Occipital lobe (tissue), 1 donor: ENCODE measurements at regions not wholly inside any gene's neighbourhood (a gene's known extent, or its start where the extent isn't known, plus 50 kb on each side); places are given as distances from the start of the nearest gene placed in this dataset.

Experiments used
- DNase-seq: peaks from one replicate; lab custom pipeline; 2025; lab: John Stamatoyannopoulos, UW

GRCh38 chrX:46305431-46305830 lies 239.8 kb downstream of the ZNF674 start:
- no peak for DNase-seq

DNA sequence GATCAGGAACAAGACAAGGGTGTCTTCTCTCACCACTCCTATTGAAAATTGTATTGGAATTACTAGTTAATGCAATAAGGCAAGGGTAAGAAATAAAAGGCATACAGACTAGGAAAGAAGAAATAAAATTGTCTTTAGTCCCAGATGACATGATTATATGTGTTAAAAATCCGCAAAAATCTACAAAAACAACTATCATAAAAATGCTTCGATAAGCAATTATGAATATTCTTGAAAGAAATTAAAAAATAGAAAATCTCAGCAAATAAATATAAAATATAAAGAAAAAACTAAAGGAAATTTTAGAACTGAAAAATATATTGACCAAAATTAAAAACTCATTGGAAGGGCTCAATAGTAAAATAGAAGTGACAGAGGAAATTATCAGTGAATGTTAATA lies 243.3 kb downstream of the ZNF674 start:
- no peak for DNase-seq

DNA sequence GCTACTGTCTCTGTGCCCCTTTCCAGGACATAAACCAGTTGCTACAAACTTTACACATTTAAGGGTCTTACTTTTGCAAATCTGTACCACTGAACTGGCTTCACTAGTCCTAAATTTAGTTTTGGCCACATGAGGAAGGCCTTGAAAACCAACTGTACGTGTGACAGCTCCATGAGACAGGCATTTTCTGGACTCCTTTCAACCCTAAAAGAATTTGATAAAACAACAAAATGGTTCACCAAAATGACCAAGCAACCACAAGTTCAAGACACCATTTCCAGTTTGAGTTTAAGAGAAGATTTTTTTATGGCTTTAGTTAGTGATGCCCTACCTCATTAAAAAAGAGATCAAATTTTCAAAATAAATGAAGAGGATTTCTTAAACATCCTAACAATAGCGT lies 246.4 kb downstream of the ZNF674 start:
- DNase-seq = no peak

DNA sequence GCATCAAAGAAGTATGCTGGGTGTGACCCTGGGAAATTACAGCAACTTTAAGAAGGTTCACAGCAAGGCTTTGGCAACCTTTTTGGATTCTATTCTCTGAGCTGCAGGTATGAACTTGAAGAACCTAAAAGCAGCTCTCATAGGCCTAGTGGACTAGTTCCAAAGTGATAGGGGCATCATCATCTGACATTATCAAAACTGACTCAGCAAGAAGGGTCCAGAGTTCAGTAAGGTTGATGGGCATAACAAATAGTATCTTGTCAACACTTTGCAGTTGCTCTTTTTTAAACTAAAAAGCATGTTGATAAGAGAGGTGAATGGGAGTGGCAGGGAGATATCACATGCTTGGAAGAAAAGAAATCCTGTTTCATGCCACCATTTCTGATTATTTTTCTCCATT lies 249.3 kb downstream of the ZNF674 start:
- DNase-seq = no peak

DNA sequence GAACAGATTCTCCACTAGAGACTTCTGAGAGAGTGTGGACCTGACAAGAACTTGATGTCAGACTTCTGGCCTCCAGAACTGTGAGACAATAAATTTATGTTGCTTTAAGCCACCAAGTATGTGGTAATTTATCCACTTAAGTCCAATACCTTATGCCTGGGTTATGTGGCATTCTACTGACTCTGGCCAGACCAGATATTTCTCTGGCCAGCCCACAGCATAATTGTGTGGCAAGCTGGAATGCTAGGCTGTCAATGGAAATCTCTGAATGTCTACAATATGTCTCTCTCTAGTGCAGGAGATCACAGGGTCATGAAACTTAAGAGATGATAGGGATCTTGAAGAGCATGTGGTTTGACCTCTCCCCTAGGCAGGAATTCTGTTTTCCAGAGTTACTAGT lies 251.0 kb downstream of the ZNF674 start:
- no peak for DNase-seq

GRCh38 chrX:46279925-46280313 lies 265.3 kb downstream of the ZNF674 start:
- no peak for DNase-seq

DNA sequence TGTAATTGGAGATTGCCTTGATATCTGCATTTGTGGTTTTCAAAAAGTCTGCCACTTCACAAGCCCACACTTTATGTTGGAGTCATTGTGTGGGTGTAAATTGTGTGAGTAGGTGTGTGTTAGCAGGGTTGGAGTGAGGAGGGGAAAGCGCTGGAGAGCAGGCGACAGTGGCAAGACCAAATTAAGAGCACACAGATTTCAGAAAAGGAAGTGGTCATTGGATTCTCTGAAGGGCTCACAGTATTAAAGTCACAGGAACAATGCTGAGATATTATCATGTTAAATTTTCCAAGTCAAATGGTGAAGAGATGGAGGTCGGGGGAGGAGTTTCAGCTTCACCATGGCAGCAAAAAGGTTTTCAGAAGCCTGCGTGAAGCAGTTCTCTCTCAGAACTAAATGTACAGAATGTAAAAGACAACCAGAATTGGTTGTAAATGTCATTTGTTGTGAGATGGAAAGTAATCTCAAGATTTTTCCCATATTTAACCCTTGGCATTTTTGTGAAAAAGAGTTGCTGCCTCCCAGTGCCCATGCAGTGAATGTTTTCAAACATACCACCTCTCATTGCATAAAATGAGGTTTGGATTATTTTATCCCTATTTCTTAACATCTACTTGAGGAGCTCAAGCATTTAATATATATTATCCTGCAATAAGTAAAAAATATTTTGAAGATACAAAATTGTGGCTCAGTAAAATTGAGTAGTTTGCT lies 265.9 kb downstream of the ZNF674 start:
- no peak for DNase-seq

DNA sequence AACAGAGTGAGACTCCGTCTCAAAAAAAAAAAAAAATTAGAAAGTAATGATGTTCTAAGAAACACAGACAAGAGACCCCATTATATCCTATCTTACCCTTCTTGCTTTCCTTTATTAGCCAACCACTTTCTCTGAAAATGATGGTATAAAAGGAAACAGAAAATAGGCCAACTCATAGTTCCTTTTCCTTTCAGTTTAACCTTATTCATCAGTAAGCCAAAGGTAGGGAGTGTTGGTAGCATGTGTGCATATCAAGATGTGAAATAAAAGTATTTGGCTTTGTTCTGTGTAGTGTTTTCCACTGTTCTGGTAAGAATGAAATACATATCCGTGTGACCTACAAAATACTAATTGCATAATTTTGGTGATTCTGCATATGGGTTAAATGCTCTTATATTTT lies 266.6 kb downstream of the ZNF674 start:
- DNase-seq = no peak

- DNase-seq = no peak
Measured at GRCh38 chrX:46268412-46268811, 276.8 kb downstream of the ZNF674 start.

GRCh38 chrX:46263494-46263893 lies 281.7 kb downstream of the ZNF674 start:
- no peak for DNase-seq

DNA sequence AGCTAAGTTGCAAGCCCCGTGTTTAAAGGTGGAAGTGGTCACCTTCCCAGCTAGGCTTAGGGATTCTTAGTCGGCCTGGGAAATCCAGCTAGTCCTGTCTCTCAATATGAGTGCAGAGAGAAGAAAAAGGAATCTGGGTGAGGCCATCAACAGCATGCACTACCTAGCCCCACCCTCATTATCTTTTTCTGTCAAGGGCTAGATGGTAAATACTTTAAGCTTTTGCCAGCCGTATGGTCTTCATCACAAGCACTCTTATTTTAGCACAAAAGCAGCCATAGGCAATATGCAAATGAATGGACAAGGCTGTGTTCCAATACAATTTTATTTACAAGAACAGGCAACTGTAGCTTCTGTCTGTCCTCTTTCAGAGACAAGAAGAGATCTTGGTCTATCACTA lies 282.9 kb downstream of the ZNF674 start:
- DNase-seq = no peak

DNA sequence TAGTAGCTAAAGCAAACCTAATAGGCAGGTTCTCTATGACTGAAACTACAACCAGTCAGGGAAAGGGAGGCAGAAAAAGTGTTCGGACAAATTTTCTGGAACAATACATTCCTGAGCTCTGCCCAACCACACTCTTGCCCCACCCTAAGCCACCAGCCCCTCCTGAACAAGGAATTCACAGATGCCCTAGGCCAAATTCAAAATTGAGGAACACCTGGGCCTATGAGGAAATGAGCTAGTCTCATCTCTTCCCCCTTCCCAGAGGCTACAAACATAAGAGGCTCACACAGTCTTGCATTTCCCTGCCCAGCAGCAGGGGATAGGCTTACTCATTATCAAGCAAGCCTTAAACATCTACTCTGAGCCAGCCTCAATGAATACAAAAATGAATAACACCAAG lies 284.7 kb downstream of the ZNF674 start:
- DNase-seq = no peak

GRCh38 chrX:46258356-46258755 lies 286.9 kb downstream of the ZNF674 start:
- no peak for DNase-seq

GRCh38 chrX:46257451-46257879 lies 287.8 kb downstream of the ZNF674 start:
- no peak for DNase-seq

DNA sequence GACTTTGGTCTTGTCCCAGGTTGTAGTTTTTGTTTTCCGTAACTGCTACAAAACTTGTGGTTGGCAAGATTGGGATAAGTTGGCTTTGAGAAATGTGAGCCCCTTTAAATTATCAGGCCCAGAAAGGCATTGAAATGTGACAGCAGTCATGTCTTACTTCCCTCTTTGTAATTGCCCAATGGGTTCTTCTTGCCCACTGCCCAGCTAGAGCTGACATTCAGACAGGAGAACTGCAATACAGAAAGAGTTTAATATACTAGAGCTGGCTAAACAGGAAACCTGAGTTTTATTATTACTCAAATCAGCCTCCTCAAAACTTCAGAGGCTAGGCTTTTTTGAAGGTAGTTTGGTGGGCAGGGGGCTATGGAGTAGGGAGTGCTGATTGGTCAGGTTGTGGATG lies 288.3 kb downstream of the ZNF674 start:
- no peak for DNase-seq

- no peak for DNase-seq
Measured at GRCh38 chrX:46255046-46255445, 290.2 kb downstream of the ZNF674 start.

DNA sequence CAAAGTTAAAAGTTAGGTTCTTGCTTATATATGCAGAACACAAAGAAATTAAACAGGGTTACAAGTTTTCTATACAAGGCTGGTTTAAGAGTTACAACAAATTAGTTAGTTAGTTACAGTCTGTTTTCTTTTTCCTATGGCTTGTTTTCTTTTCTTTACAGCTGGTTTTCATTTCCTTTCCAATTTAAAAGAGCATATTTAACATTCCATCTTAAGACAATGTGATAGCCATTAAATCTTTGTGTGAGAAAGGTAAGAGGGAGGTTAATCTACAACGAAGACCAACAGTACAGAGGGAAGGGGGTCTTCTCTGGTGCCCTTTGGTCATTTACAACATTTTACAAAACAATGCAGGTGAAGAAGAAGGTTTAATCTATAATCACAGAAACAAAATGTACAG lies 290.6 kb downstream of the ZNF674 start:
- no peak for DNase-seq

DNA sequence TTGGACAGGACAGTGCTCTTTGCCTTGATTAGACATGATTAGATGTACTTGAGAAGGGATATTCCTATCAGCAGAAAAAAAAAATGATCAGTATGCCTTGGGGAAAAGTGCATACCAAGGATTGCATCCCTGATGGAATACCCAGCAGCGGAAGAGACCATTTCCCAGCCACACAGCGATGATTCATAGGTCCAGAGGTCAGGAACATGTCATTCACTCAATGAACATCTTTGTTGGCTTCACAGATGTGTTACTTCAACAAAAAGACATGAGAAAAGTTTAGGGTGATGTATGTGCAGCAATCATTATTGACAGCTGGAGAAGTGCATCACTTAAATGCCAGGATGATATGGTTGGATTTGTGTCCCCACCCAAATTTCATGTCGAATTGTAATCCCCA lies 293.5 kb downstream of the ZNF674 start:
- no peak for DNase-seq

DNA sequence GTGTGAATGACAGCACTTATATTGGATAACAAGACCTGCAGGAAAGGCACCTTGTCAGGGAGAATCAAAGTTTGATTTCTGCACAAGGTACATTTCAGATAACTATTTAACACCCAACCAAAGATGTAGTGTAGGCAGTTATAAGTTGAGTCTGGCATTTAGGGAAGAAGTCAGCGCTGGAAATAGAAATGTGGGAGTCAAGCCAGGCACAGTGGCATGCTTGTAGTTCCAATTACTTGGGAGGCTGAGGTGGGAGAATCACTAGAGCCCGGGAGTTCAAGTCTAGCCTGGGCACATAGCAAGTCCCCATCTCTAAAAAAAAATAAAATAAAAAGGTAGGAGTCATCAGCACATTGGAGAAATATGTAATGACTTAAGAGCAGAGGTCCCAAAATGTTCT lies 295.1 kb downstream of the ZNF674 start:
- DNase-seq = no peak

GRCh38 chrX:46247456-46247855 lies 297.8 kb downstream of the ZNF674 start:
- DNase-seq = no peak

DNA sequence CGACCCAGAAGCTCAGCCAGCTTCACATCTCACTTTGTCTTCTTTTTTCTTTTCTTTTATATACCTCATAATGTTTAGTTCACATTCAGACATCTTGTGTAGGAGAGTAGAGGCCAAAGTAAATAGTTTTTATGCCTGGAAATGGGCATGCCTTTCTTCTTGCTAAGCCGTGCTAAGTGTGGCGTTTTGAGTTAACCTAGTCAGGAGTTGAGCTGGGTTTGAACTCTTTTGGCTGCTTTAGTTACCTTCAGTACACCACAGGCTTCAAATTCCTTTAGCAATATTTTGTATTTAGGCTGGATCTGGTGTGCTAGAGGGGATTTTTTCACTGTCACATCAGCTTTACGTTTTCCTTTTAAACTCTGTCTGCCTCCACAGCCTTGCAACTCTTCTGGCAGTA lies 300.8 kb downstream of the ZNF674 start:
- DNase-seq = no peak

DNA sequence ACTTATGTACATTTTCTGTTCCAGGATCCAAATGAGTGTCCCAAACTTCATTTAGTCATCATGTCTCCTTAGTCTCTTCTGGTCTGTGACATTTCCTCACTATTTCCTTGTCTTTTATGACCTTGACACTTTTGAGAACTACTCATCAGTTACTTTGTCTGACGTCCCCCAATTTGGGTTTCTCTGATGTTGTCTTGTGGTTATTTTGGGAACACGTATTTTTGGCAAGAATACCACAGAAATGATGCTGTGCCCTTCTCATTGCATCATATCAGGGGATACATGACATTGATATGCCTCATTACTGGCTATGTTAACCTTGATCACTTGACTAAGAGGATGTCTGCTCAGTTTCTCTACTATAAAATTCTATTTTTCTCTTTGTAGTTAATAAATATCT lies 308.8 kb downstream of the ZNF674 start:
- no peak for DNase-seq

DNA sequence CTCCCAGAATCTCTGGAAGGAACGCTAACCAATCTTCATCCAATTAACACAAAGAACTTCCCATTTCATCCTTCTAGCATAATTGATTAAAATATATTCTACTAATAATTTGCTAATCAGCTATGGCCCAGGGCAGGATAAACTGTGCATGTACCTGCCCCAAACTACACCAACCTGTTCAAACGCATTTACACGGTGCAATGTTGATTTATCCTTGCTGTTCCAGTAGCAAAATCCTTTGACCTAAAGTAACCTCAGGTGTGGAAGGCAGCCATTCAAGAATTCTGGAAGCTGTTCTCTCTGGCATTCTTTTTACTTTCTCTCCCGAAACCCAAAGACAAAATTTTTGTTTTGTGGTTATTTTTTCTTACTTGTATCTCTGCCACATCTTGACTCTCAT lies 309.4 kb downstream of the ZNF674 start:
- DNase-seq = no peak

- no peak for DNase-seq
Measured at GRCh38 chrX:46234775-46235174, 310.4 kb downstream of the ZNF674 start.
